Mesenchymal stem cell (in vitro differentiated cells and primary cell): ENCODE measurements at regions not wholly inside any gene's neighbourhood (a gene's known extent, or its start where the extent isn't known, plus 50 kb on each side); places are given as distances from the start of the nearest gene placed in this dataset.

ENCODE experiments used
- DNase-seq: peaks from one replicate; pipeline ENCODE4 v3.0.0-alpha.2; 2013
- H2AFZ ChIP-seq: one replicate; pipeline ENCODE4 v1.6.1; 2013; ENCODE audit warnings: low read depth, mild to moderate bottlenecking, control low read depth, inconsistent platforms, low read length, moderate library complexity
- H2AK5ac ChIP-seq: 2 replicates; pipeline ENCODE4 v1.6.1; 2013; ENCODE audit warnings: low read length, moderate library complexity, mild to moderate bottlenecking, inconsistent platforms; ENCODE audit not compliant: severe bottlenecking
- H2BK120ac ChIP-seq: one replicate; pipeline ENCODE4 v1.6.1; 2013; ENCODE audit warnings: low read depth, mild to moderate bottlenecking, inconsistent platforms, low read length, moderate library complexity
- H2BK12ac ChIP-seq, 2 experiments: one replicate each; pipeline ENCODE4 v1.6.1; 2013; ENCODE audit warnings: inconsistent platforms in 2 of 2, low read length in 2 of 2, mild to moderate bottlenecking in 2 of 2, moderate library complexity in 2 of 2, control low read depth in 1 of 2
- H2BK15ac ChIP-seq: one replicate; pipeline ENCODE4 v1.6.1; 2013; ENCODE audit warnings: mild to moderate bottlenecking, low read depth, inconsistent platforms; ENCODE audit not compliant: poor library complexity, severe bottlenecking
- H2BK5ac ChIP-seq: 2 replicates; pipeline ENCODE4 v1.6.1; 2013; ENCODE audit warnings: low read depth, mild to moderate bottlenecking, low read length, control low read depth, inconsistent platforms; ENCODE audit not compliant: poor library complexity, severe bottlenecking
- H3K14ac ChIP-seq, 2 experiments: one replicate each; pipeline ENCODE4 v1.6.1; 2013; ENCODE audit warnings: inconsistent platforms in 2 of 2, low read length in 2 of 2, control low read depth in 1 of 2, mild to moderate bottlenecking in 1 of 2, moderate library complexity in 1 of 2
- H3K18ac ChIP-seq, 2 experiments: one replicate each; pipeline ENCODE4 v1.6.1; 2013; ENCODE audit warnings: inconsistent platforms in 2 of 2, low read length in 2 of 2, control low read depth in 1 of 2, low read depth in 1 of 2, mild to moderate bottlenecking in 1 of 2
- H3K23ac ChIP-seq, 2 experiments: one replicate each; pipeline ENCODE4 v1.6.1; 2013; ENCODE audit warnings: inconsistent platforms in 2 of 2, low read length in 2 of 2, mild to moderate bottlenecking in 2 of 2, moderate library complexity in 2 of 2, control low read depth in 1 of 2
- H3K27ac ChIP-seq: 2 replicates; pipeline ENCODE4 v1.5.1; 2013; ENCODE audit warnings: mild to moderate bottlenecking, moderate library complexity, low read length, control low read depth, inconsistent platforms; ENCODE audit not compliant: poor library complexity, severe bottlenecking
- H3K27me3 ChIP-seq, 2 experiments: 2 replicates each; pipeline versions ENCODE4 v1.6.1 to v1.7.0; 2013; ENCODE audit warnings: low read length in 2 of 2, mild to moderate bottlenecking in 2 of 2, moderate library complexity in 2 of 2, control low read depth in 1 of 2, inconsistent platforms in 1 of 2; ENCODE audit not compliant: control insufficient read depth in 1 of 2, insufficient read depth in 1 of 2
- H3K36me3 ChIP-seq, 2 experiments: 2 replicates each; pipeline versions ENCODE4 v1.6.1 to v1.7.0; 2013; ENCODE audit warnings: low read length in 2 of 2, control low read depth in 1 of 2, inconsistent platforms in 1 of 2, low read depth in 1 of 2, mild to moderate bottlenecking in 1 of 2; ENCODE audit not compliant: insufficient read depth in 2 of 2, control insufficient read depth in 1 of 2
- H3K4ac ChIP-seq, 2 experiments: one replicate each; pipeline ENCODE4 v1.6.1; 2013; ENCODE audit warnings: inconsistent platforms in 2 of 2, low read length in 2 of 2, mild to moderate bottlenecking in 2 of 2, moderate library complexity in 2 of 2, control low read depth in 1 of 2, low read depth in 1 of 2
- H3K4me1 ChIP-seq: 2 replicates; pipeline ENCODE4 v1.6.1; 2013; ENCODE audit warnings: low read depth, low read length, control low read depth; ENCODE audit not compliant: control insufficient read depth, insufficient read depth
- H3K4me2 ChIP-seq: 2 replicates; pipeline ENCODE4 v1.6.1; 2013; ENCODE audit warnings: low read length, mild to moderate bottlenecking, inconsistent platforms; ENCODE audit not compliant: poor library complexity, severe bottlenecking
- H3K4me3 ChIP-seq, 2 experiments: 2 replicates each; pipeline versions ENCODE4 v1.5.1 to v1.7.0; 2013; ENCODE audit warnings: low read length in 2 of 2, mild to moderate bottlenecking in 2 of 2, control low read depth in 1 of 2, low read depth in 1 of 2; ENCODE audit not compliant: insufficient read depth in 1 of 2
- H3K79me1 ChIP-seq: replicated peaks from 2 replicates; pipeline ENCODE4 v1.6.1; 2013; ENCODE audit warnings: mild to moderate bottlenecking, control low read depth, low read length, inconsistent platforms; ENCODE audit not compliant: poor library complexity, severe bottlenecking
- H3K9ac ChIP-seq: 2 replicates; pipeline ENCODE4 v1.7.0; 2013; ENCODE audit warnings: mild to moderate bottlenecking, low read length, moderate library complexity
- H3K9me3 ChIP-seq: 2 replicates; pipeline ENCODE4 v1.7.0; 2013; ENCODE audit warnings: mild to moderate bottlenecking, low read length; ENCODE audit not compliant: control insufficient read depth
- H4K8ac ChIP-seq: one replicate; pipeline ENCODE4 v1.6.1; 2013; ENCODE audit warnings: inconsistent platforms, mild to moderate bottlenecking, low read length, moderate library complexity
- H4K91ac ChIP-seq: one replicate; pipeline ENCODE4 v1.6.1; 2013; ENCODE audit warnings: mild to moderate bottlenecking, low read length, inconsistent platforms
- WGBS: methylation state at CpG from one replicate; pipeline ENCODE4 v1.1.7; 2013; ENCODE audit warnings: mixed read lengths; 5-methylcytosine and 5-hydroxymethylcytosine counted together

DNA sequence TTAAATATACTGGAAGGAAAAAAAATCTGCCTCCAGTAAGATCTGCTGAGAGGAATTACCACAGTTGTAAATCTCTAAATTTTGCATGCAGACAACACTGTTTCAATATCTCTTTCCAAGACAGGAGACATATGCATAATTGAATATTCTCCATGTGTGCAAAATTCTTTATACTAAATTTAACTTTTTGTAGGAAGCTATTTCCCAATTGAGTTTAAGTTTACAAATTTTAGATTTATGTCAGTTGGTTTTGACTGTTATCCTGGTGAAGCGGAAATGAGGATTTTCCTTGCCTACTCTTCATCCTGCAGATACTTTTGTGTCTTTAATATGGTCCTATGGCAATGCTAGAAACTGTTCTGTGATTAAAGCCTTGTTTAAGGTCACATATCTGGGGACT, 1352.9 kb downstream of the FSTL5 start:
- no peaks in the 10 kb centered on the region for H3K4me1 ChIP-seq
- H3K27ac ChIP-seq, result no peak overlapping the region
- no peak overlapping the region for H2AK5ac ChIP-seq
- no peak overlapping the region for H3K14ac ChIP-seq
- H2BK12ac ChIP-seq, result no peak overlapping the region
- H3K18ac ChIP-seq, result no peak overlapping the region
- no peak overlapping the region for H3K4me2 ChIP-seq
- H2BK120ac ChIP-seq, result no peak overlapping the region
- H2BK15ac ChIP-seq, result no peak overlapping the region
- no peaks in the 10 kb centered on the region for H3K9me3 ChIP-seq
- H4K8ac ChIP-seq, result no peak overlapping the region
- no peak overlapping the region for H2BK5ac ChIP-seq
- WGBS, result 100% methylated on average over 1 of the region's 1 CpG
- H3K9ac ChIP-seq, result no peak overlapping the region
- H2AFZ ChIP-seq, result no peak overlapping the region
- H3K27me3 ChIP-seq, result no peaks in the 10 kb centered on the region
- H3K4me3 ChIP-seq, result no peak overlapping the region
- no peak for DNase-seq
- H3K4ac ChIP-seq, result no peak overlapping the region
- no peaks in the 10 kb centered on the region for H3K79me1 ChIP-seq
- H3K23ac ChIP-seq, result no peak overlapping the region
- H4K91ac ChIP-seq, result no peak overlapping the region
- no peaks in the 10 kb centered on the region for H3K36me3 ChIP-seq

DNA sequence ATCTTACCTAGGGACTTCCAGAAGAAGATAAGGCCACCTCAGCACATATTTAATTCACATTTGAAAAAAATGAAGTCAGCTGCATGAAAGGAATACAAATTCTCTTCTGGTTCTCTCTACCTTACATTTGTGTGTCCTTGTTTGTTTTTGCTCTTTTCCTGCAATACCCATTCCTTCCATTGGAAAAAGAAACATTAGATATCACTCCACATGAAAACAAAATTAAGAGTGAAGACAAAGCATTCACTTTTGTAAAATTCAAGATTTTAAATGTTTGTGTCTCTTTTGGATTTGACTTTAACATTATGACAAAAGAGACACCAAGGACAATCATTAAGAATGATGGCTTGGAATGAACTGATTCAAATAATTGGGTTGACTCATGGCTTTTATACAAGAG, 1351.8 kb downstream of the FSTL5 start:
- Histone ChIP-seq H3K4me2 (no peak overlapping the region), H3K14ac (no peak overlapping the region), H2BK12ac (no peak overlapping the region), H4K91ac (no peak overlapping the region), H3K23ac (no peak overlapping the region), H2BK120ac (no peak overlapping the region), H2BK15ac (no peak overlapping the region), H3K18ac (no peak overlapping the region), H3K4me3 (no peak overlapping the region), H3K4me1 (no peaks in the 10 kb centered on the region), H2BK5ac (no peak overlapping the region), H3K27me3 (no peaks in the 10 kb centered on the region), H4K8ac (no peak overlapping the region), H3K4ac (no peak overlapping the region), H3K9me3 (no peaks in the 10 kb centered on the region), H3K36me3 (no peaks in the 10 kb centered on the region), H3K9ac (no peak overlapping the region), H2AK5ac (no peak overlapping the region), H3K27ac (no peak overlapping the region), H3K79me1 (no peaks in the 10 kb centered on the region), H2AFZ (no peak overlapping the region)
- DNase-seq, result no peak

DNA sequence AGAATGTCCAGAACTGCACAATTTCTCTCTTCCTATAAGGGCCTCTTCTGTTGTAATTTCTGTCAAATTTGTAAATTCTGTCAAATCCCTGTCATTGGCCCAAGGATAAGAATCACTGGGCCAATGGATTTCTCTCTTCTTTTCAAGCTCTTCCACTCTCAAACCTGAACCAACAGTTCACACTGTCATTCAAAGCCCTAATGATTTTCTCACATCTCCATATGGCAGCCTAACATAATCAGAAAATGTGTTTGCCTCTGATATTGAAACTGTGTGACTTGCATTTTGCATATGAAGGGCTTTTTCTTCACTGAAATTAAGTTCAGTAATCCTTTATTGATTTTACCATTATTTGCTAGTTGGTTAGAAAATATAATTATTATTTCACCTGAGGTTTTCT, 1349.1 kb downstream of the FSTL5 start:
- Histone ChIP-seq H3K4me1 (no peaks in the 10 kb centered on the region), H3K9me3 (no peaks in the 10 kb centered on the region), H3K27me3 (no peaks in the 10 kb centered on the region), H3K23ac (no peak overlapping the region), H3K9ac (no peak overlapping the region), H2BK15ac (no peak overlapping the region), H3K14ac (no peak overlapping the region), H3K18ac (no peak overlapping the region), H3K4me3 (no peak overlapping the region), H4K8ac (no peak overlapping the region), H3K4ac (no peak overlapping the region), H3K79me1 (no peaks in the 10 kb centered on the region), H2AK5ac (no peak overlapping the region), H2BK5ac (no peak overlapping the region), H2BK120ac (no peak overlapping the region), H2AFZ (no peak overlapping the region), H2BK12ac (no peak overlapping the region), H3K27ac (no peak overlapping the region), H4K91ac (no peak overlapping the region), H3K36me3 (no peaks in the 10 kb centered on the region), H3K4me2 (no peak overlapping the region)
- no peak for DNase-seq

DNA sequence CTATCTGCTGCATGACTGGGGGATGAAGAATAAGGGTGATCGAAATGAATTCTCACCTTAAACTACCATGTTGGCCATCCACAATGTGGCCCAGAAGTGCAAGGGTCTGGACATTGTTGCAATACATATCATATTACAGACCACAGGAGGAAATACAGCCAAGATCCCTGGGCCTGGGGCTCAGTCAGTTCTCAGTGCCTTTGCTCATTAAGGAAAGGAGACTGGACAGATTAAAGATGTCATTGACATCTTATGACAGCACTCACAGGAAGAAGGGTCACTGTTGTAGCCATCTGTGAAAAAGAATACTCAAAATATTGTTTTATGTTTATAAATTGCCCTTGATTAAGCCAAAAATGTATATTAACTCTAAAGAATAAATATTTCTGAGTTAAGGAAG, 1345.2 kb downstream of the FSTL5 start:
- Histone ChIP-seq H2AK5ac (no peak overlapping the region), H2BK15ac (no peak overlapping the region), H4K8ac (no peak overlapping the region), H3K9ac (no peak overlapping the region), H3K27ac (no peak overlapping the region), H3K4ac (no peak overlapping the region), H2BK12ac (no peak overlapping the region), H3K4me2 (no peak overlapping the region), H3K79me1 (no peaks in the 10 kb centered on the region), H4K91ac (no peak overlapping the region), H3K9me3 (no peaks in the 10 kb centered on the region), H2AFZ (no peak overlapping the region), H2BK5ac (no peak overlapping the region), H2BK120ac (no peak overlapping the region), H3K4me3 (no peak overlapping the region), H3K27me3 (no peaks in the 10 kb centered on the region), H3K18ac (no peak overlapping the region), H3K4me1 (no peaks in the 10 kb centered on the region), H3K36me3 (no peaks in the 10 kb centered on the region), H3K14ac (no peak overlapping the region), H3K23ac (no peak overlapping the region)
- WGBS, result 100% methylated on average over 1 of the region's 1 CpG
- DNase-seq, result no peak
